Gastrocnemius medialis (tissue), 4 donors: ENCODE measurements at regions not wholly inside any gene's neighbourhood (a gene's known extent, or its start where the extent isn't known, plus 50 kb on each side); places are given as distances from the start of the nearest gene placed in this dataset.

ENCODE experiments used
- POLR2A ChIP-seq, 2 donors: fragments of 450-650 bp; IDR thresholded peaks; one replicate each; pipeline ENCODE4 v1.6.1; 2017; ENCODE audit warnings: antibody characterized with exemption in 2 of 2, mild to moderate bottlenecking in 2 of 2, moderate library complexity in 2 of 2
- TF ChIP-seq, protein P1 (sequence below), 5 experiments: fragments of 450-650 bp in 3 of 5; fragments of 200-600 bp in 2 of 5; sonication (generic) in 2 of 5; IDR thresholded peaks in 4 of 5; conservative IDR thresholded peaks in 1 of 5; 1 replicate in 4 of 5; 2 replicates in 1 of 5; pipeline ENCODE4 v1.5.1; 2016 to 2019; ENCODE audit warnings: antibody characterized with exemption in 5 of 5, mild to moderate bottlenecking in 3 of 5, moderate library complexity in 3 of 5

GRCh38 chr16:54589326-54589725 is 302.7 kb upstream of the IRX3 start:
- TF ChIP-seq, protein P1, sequence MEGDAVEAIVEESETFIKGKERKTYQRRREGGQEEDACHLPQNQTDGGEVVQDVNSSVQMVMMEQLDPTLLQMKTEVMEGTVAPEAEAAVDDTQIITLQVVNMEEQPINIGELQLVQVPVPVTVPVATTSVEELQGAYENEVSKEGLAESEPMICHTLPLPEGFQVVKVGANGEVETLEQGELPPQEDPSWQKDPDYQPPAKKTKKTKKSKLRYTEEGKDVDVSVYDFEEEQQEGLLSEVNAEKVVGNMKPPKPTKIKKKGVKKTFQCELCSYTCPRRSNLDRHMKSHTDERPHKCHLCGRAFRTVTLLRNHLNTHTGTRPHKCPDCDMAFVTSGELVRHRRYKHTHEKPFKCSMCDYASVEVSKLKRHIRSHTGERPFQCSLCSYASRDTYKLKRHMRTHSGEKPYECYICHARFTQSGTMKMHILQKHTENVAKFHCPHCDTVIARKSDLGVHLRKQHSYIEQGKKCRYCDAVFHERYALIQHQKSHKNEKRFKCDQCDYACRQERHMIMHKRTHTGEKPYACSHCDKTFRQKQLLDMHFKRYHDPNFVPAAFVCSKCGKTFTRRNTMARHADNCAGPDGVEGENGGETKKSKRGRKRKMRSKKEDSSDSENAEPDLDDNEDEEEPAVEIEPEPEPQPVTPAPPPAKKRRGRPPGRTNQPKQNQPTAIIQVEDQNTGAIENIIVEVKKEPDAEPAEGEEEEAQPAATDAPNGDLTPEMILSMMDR (IDR thresholded peaks at IDR 0.05 in 4 of 5, conservative IDR thresholded peaks at IDR 0.05 in 1 of 5): no peak
- TF ChIP-seq POLR2A (IDR thresholded peaks at IDR 0.05): no peak
